ENCODE measurements at regions not wholly inside any gene's neighbourhood (a gene's known extent, or its start where the extent isn't known, plus 50 kb on each side); places are given as distances from the start of the nearest gene placed in this dataset.

DNA sequence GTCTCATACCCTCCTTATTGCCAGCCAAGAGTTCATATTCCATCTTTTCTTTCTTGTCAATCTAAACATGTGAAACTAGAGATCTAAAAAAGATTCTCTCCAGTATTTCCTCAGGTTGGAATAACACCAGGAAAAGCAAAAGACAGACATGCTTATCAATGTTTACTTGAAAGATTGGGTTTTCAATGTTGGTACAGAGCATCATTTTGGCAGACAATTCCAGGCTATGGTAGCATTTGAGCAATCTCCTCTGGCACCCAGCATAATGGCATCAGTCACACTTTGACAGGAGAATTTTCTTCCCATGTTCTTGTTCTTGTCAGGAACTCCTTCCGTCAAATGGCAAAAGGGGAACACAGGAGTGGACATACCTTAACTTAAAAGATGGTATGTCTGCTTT, 61.0 kb upstream of the RARB start:
- Histone ChIP-seq H3K9me2 (ENCODE audit: insufficient read depth, low read length) (no peaks in the 10 kb centered on the region), H3K9ac (ENCODE audit: low read length) (no peak overlapping the region), H3K36me3 (ENCODE audit: insufficient read depth, low read length) (no peaks in the 10 kb centered on the region), H4K20me1 (ENCODE audit: insufficient read depth) (no peaks in the 10 kb centered on the region), H3K9me3 (ENCODE audit: low read length) (no peaks in the 10 kb centered on the region), H2AFZ (ENCODE audit: low read depth, low read length) (no peak overlapping the region), H3K27me3 (ENCODE audit: insufficient read depth, low read depth, low read length) (no peaks in the 10 kb centered on the region), H3K4me2 (ENCODE audit: low read length) (no peak overlapping the region), H3K4me3 (ENCODE audit: low read length) (no peak overlapping the region), H3K79me2 (replicated peaks; ENCODE audit: insufficient read depth, low read length) (no peaks in the 10 kb centered on the region), H3K27ac (ENCODE audit: low read length) (no peak overlapping the region), H3F3A (ENCODE audit: insufficient read depth, low read length, poor library complexity, severe bottlenecking) (no peaks in the 10 kb centered on the region)
- no peak for TF ChIP-seq POLR2AphosphoS5 (IDR thresholded peaks at IDR 0.05)
- no peak for TF ChIP-seq EZH2 (IDR thresholded peaks at IDR 0.05; ENCODE audit: borderline replicate concordance, insufficient read depth, low read length, poor library complexity, severe bottlenecking)
- no peak for TF ChIP-seq MXI1 (conservative IDR thresholded peaks at IDR 0.05; ENCODE audit: poor library complexity, severe bottlenecking)
- no peak for TF ChIP-seq CTCF (IDR thresholded peaks at IDR 0.05; ENCODE audit: poor library complexity, severe bottlenecking)
- TF ChIP-seq SMC3 (conservative IDR thresholded peaks at IDR 0.05; ENCODE audit: poor library complexity), result no peak
- TF ChIP-seq TAF1 (IDR thresholded peaks at IDR 0.05; ENCODE audit: low read depth), result no peak
- no peak for TF ChIP-seq REST (IDR thresholded peaks at IDR 0.05; ENCODE audit: borderline replicate concordance)
- TF ChIP-seq EP300 (conservative IDR thresholded peaks at IDR 0.05; ENCODE audit: poor library complexity, severe bottlenecking), result no peak
- no peak for TF ChIP-seq RAD21 (conservative IDR thresholded peaks at IDR 0.05)

DNA sequence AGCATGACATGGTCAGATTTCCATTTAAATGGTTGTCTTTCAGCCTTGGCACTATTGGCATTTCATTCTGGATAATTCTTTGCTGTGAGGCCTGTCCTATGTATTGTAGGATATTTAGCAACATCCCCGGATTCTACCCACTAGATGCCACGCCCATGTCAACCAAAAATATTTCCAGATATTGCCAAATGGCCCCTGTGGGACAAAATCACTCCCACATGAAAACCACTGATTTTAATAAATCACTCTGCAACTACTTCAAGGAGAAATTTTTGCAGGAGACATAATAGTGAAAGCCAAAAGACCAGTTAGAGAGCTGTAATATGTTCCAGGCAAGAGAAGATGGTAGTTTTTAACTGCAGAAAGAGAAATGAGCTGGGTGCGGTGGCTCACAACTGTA, 55.9 kb upstream of the RARB start:
- H3F3A ChIP-seq (ENCODE audit: insufficient read depth, low read length, poor library complexity, severe bottlenecking), result no peaks in the 10 kb centered on the region
- no peak overlapping the region for H3K27ac ChIP-seq (ENCODE audit: low read length)
- no peak overlapping the region for H3K4me3 ChIP-seq (ENCODE audit: low read length)
- no peaks in the 10 kb centered on the region for H4K20me1 ChIP-seq (ENCODE audit: insufficient read depth)
- no peak for TF ChIP-seq EP300 (conservative IDR thresholded peaks at IDR 0.05; ENCODE audit: poor library complexity, severe bottlenecking)
- no peak for TF ChIP-seq MXI1 (conservative IDR thresholded peaks at IDR 0.05; ENCODE audit: poor library complexity, severe bottlenecking)
- TF ChIP-seq REST (IDR thresholded peaks at IDR 0.05; ENCODE audit: borderline replicate concordance), result no peak
- TF ChIP-seq EZH2 (IDR thresholded peaks at IDR 0.05; ENCODE audit: borderline replicate concordance, insufficient read depth, low read length, poor library complexity, severe bottlenecking), result no peak
- no peaks in the 10 kb centered on the region for H3K27me3 ChIP-seq (ENCODE audit: insufficient read depth, low read depth, low read length)
- no peak overlapping the region for H3K9ac ChIP-seq (ENCODE audit: low read length)
- H2AFZ ChIP-seq (ENCODE audit: low read depth, low read length), result no peak overlapping the region
- H3K36me3 ChIP-seq (ENCODE audit: insufficient read depth, low read length), result no peaks in the 10 kb centered on the region
- no peaks in the 10 kb centered on the region for H3K9me3 ChIP-seq (ENCODE audit: low read length)
- H3K4me2 ChIP-seq (ENCODE audit: low read length), result no peak overlapping the region
- no peaks in the 10 kb centered on the region for H3K9me2 ChIP-seq (ENCODE audit: insufficient read depth, low read length)
- H3K79me2 ChIP-seq (replicated peaks; ENCODE audit: insufficient read depth, low read length), result no peaks in the 10 kb centered on the region
